ENCODE measurements at regions not wholly inside any gene's neighbourhood (a gene's known extent, or its start where the extent isn't known, plus 50 kb on each side); places are given as distances from the start of the nearest gene placed in this dataset.
A peak's percentile ranks its signal among the peaks of the same experiment; 100 is the strongest.

DNA sequence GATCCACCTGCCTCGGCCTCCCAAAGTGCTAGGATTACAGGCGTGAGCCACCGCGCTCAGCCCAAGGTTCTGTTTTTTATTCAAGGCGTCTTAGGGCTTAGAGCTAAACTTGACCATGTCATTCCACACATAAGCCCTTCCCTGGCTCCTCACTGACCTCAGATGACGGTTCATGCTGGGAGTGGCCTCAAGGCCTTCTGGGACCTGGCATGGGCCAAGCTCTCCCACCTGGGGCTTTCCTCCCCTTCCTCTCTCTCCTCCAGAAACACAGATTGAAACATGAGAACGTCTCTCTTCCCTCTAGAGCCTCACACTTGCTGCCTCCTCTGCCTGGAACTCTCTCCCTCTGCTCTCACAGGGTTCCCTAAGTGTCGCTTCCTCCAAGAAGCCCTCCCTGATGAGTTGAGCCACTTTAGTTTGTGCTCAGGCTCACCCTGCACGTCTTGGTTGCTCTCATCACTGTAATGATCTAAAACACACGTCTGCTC, 155.6 kb upstream of the IER5L start:
- DNase-seq (ENCODE audit: low read depth): no peak

DNA sequence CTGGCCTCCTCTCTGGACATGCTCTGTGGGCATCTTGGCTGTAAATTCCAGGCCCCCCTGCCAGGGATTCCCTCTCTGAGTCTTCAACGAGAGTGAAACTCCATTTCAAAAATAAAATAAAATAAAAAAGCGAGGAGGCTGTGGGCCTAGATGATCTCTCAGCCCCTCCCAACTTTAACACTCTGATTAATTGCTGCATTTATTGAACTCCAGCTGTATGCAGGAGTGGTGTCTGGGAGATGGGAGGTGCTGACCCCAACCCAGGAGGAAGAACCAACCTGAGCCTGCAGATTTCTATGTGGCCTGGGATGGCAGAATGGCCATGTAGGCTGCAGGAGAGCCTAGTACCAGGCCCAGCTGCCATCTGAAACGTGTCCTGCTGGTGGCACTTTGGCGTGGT, 154.5 kb upstream of the IER5L start:
- no peak for DNase-seq (ENCODE audit: low read depth)

DNA sequence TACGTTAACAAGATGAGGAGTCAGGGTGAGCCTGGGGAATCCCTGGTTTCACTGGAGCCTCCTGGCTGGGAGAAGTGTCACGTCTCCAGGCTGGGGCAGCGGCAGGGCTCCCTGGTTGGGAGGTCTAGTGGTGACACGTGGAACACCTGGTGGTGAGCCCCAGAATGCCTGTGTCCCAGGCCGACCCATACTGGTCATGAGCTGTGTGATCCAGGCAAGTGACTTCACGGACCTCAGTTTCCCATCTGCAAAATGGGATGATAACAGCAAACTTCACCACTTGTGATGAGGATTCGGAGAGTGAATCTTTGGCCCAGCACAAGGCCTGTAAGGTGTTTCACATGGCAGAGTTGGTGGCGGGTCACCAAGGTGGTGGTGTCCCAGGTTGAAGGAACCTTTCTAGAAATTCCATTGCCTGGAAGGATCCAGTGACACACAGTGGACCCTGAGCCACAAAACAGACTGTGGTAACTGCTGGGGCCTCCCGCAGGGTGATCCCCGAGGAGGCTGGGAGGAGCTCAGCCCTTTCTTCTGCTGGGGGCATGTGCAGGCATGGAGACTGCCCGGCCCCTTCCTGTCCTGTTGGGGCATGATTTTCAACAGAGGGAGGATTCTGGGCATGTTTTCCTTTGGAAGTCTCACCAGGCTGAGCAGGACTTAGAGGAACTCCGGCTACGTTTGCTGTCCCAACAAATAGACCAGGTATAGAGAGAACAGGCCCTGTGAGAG, 153.9 kb upstream of the IER5L start:
- no peak for DNase-seq (ENCODE audit: low read depth)

DNA sequence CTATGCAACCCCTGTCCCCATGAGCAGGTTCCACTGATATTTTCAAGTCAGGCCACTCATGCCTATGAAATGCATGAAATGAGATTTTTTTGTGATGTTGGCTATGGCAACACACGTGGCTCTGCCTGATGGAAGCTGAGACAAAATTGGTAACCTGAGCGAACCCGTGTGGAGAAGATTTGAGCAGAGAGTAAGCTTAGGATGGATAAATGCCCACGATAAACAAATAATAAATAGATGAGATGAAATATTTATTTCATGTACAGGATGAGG, 153.4 kb upstream of the IER5L start:
- DNase-seq (ENCODE audit: low read depth): no peak

DNA sequence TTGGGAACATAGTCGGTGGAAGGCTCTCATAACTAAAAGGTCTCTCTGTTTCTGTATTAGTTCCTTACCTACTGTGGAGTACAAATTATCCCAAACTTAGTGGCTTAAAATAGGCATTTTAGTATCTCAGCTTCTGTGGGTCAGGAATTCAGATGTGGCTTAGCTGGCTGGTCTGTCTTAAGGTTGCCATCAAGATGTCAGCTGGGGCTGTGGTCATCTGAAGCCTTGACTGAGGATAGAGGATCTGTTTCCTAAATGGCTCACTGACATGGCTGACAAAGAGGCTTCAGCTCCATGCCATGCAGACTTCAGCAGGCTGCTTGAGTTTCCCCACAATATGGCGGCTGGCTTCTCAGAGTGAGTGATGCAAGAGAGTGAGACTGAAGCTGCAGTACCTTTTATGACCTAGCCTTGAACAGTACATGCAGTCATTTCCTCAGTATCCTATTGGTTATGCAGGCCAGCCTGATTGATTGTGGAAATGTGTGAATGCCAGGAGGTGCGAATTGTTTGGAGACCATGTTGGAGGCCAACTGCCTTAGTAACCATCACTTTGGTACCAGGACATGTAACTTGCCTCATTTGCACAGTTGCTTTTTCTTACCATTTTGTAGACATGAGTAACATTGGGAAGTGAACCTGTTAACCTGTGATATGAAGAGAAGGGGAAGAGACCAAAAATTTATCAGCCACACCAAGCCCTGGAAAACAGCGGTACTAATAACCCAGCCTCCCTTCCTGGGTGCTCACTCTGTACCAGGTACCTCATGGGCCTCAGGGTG, 152.8 kb upstream of the IER5L start:
- peak; percentile 57 for DNase-seq (ENCODE audit: low read depth)

DNA sequence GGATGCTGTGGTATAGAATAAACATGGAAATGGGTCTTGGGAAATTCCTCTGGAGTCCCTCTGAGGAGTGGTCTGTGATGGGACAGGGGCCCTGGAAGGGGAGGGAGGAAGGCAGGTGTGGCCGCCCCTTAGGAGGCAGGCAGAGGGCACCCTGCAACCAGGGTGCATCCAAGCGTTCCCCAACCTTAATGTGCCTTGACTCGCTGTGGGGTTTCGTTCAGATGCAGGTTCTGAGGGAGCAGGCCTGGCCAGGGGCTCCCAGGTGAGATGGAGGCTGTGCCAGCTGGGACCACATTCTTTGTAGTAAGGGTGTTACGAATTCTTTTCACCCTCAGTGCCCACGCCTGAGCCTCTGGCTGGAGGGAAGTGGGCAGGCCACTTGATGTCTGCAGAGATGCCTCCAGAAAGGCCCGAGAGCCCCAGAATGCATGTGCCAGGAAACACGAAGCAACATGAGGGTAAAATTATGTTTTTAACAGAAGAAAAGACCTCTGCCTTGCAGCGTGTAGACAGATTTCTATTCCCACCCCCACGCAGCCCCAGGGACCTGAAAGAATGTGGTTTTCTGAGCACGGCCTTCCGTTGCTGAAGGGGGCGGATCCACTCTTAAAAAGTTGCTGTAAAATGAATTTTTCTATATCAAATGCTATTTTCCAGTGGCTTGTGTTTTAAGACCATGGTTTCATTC, 150.4 kb upstream of the IER5L start:
- DNase-seq (ENCODE audit: low read depth): no peak

DNA sequence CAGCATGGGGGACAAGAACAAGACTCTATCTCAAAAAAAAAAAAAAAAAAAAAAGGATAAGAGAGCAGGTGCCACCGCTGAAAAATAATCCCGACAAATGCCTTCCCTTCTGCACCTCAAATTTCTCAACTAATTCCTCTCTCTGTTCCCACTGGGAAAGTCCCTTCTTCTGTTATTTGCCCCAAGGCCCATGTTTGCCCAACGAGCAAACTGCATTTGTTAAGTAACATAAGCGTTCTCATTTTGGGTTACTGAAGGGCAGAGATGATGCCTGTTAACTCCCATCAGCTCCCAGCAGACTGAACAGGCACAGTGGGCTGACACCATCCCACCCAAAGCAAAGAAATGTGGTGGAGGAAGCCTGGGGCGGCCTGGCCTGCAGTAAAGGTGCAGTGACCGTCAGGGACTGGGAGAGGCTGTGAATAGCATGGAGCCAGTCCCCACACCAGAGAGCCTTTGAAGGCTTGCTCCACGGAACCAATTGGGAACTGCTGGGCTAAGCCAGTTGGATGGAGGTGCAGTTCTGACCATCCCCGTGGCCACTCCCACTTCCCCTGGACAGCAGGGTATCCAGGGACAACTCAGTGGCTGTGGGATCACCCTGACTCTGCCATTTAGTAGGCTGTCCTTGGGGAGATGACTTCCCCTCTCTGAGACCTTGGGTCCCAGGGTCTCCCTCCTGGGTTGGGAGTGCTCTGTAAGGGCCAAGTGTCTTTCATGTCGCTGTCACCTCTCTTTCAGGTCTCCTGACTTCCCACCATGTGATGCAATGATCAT, 149.7 kb upstream of the IER5L start:
- no peak for DNase-seq (ENCODE audit: low read depth)

DNA sequence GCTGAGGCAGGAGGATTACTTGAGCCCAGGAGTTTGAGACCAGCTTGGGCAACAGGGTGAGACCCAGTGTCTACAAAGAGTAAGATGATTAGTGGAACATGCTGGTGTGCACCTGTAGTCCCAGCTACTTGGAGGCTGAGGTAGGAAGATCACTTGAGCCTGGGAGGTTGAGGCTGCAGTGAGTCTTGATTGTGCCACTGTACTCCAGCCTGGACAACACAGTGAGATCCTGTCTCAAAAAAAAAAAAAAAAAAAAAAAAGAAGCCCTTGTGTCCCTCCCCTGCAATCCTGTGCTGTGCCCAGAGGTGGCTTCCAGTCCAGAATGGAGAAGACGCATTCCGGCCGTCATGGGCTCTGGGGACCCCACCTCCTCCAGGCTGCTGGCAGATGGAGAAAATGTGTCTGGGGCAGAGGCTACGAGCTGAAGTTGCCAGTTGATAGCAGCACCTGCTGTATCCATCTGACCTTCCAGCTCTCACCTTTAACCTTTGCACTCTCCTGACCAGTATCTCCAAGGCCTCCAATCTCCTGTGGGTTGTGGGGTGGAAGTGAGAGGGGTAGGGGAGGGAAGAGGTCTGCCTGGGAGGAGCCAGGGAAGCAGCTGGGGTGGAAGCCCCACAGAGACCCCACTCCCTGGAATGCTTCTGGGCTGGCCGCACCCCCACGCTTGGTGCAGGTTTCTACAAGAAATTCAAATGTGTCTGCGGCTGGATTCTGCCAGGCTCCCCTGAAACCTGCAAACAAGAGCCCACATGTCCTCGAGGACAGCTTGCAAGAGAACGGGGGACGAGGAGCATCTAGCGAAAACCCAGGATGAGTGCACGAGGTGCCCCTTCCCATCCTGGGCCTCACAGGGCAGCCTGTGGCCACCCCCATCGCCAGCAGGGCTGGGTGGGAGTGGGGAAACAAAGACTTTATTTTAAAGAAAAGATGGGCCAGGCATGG, 148.3 kb upstream of the IER5L start:
- no peak for DNase-seq (ENCODE audit: low read depth)

DNA sequence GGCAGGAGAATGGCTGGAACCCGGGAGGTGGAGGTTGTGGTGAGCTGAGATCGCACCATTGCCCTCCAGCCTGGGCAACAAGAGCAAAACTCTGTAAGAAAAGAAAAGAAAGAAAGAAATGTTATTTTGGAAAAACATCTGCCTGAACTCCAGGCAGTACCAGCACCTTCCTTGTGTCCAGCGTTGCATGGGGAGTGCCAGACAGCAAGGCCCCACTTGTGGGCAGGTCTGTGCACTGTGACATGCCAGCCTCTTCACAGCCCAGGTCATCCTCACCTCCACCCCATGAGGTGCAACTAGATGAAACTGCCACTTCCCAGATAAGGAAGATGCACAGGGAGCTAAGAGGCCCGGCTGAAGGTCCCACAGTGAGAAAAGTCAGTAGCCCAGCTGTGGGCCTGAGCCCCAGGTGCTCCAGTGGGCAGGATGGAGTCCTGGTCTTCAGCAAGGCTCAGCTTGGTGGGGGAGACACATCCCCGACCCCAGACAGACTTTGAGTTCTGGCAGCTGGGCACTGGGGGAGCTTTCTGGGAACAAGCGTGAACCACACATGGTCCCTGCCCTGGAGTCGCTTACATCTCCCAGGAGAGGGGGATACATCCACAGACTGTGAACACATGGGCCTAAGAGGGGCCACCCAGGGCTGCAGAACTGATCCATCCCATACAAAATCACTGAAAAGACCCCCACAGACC, 146.9 kb upstream of the IER5L start:
- no peak for DNase-seq (ENCODE audit: low read depth)

DNA sequence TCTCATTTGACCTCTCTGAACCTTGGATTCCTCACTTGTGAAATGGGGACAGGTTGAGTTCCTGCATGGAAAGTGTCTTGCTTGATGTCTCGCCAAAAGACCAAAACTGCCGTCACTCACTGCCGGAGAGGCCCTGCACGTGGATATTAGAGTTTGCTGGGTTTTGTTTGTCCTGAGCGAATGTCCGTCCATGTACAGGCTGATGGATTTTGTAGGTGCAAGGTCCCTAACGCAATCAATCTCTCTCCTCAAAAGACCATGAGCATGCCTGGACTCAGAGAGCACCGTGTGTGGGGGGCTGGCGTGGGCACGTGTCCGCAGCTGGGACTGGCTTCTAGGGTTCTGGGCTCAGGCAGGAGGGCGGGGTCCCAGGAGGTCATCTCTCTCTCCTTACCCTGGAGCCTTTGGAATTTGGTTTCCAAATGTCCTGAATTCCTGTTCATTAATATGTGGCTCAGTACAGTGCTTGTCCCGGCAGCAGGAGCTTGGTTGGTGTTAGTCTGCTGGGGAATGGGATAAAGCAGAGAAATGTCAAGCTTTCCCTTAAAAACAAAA, 146.0 kb upstream of the IER5L start:
- no peak for DNase-seq (ENCODE audit: low read depth)

DNA sequence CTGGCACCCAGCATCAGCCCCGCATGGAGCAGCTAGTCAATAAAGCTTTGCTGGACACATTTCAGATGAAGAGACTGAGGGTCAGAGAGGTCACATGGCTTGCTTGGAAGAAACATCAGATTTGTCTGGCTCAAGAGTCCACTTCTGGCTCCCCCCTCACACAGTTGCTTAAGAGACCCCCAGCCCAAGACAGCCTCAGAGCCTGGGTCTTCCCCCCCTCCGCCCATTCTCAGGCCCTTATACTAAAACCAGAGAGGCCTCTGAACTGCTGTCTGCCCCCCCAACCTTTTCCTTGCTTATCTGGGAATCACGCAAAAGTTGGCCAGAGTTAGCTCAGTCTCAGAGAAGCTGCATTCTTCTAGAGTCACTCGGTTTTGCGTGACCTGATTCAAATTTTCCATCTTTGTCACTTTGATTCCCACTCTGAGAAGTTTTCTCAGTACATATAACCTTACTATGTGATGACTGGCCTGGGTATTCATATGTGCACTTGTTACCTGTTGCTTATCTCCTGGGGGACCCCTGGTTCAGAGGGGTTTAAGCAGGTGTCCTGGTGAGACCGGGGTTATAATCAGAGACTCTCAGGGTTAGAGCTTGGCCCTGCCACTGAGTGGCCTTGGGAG, 145.4 kb upstream of the IER5L start:
- no peak for DNase-seq (ENCODE audit: low read depth)

DNA sequence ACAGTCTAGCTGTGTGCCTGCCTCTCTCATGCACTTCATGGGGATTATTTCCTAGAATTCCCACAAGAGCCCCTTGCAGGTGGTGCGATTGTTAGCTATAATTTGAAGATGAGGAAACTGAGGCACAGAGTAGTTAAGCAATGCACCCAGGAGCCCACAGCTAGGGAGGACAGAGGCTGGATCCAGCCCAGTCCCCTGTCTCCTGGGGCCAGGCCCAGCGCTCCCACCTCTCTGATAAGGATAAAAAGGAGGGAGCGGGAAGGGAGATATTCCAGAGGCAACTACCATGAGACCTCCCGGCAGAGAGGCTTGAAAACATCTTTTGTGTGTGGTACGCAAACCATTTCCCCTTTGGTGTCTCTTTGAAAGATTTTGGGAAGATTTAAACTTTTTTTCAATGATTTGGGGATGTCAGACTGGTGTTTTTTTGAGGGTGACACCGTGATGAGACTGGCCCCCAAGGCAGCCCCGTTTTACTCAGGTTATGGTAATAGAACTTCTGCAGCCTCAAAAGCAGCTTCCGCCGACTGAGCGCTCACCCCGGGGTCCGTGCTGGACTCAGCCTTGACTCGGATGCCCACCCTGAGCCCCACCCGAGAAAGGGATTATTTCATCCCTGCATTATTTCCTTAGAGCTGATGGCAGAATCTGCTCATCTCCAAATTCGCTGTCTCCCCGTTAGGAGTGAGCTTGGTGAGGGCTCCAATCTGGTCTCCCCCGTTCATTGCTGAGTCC, 144.7 kb upstream of the IER5L start:
- DNase-seq (ENCODE audit: low read depth): no peak

DNA sequence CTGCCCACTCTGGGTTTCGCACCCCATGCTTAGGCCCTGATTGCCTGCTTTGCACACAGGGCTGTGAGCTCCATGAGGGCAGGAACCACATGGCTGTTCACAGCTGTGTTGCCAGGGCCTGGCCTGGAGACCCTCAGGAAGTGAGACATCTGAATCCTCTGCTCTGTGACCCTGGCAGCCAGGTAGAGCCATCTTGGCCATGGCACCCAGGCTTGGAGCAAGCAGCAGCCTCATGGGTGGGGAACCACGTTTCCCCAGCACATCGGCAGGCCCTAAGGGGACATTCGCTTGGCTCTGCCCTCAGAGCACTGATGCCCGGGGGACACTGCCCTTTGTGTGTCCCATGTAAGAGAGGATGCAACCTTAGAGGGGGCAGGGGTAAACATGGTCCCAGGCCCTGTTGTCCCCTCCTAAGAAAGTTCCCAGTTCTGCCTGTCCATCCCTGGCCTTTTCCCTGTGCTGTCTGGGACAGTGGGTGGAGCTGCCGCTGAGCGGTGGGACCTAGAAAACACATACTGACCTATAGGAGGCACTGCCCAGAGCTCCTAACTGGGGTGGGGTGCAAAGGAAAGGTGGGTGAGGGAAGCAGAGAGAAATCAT, 144.1 kb upstream of the IER5L start:
- no peak for DNase-seq (ENCODE audit: low read depth)

DNA sequence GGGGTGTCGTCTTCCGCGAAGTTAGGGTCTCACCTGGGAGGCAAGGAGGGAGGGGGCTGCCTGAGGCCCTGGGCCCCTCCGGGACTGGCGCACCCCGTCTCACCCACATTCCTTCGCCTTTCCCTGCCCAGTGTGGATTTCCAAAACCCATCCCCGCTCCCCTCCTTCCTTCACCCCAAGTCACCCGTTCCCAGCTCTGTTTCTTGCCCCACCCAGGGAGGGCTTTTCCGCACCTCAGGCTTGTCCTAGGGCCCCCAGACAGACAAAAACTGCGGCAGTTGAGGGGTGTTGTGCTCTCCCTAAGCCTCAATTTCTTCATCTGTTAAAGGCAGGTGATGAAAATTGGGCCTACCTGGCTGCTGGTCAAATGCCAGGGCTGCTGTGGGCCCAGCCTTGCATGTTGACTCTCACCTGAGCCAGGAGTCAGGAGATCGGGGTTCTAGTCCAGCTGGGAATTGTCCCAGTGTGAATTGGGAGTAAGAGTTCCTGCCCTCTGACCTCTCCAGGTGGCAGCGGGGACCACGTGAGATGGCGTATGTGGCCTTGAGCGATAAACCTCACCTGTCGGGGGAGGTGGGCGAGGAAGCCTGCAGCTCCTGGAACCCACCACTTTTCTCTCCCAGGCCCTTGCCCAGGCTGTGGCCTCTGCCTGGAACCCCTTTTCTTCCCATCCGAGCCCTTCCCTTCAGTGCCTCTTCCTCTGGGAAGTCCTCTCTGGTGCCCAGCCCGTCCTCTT, 143.4 kb upstream of the IER5L start:
- DNase-seq (ENCODE audit: low read depth): no peak

DNA sequence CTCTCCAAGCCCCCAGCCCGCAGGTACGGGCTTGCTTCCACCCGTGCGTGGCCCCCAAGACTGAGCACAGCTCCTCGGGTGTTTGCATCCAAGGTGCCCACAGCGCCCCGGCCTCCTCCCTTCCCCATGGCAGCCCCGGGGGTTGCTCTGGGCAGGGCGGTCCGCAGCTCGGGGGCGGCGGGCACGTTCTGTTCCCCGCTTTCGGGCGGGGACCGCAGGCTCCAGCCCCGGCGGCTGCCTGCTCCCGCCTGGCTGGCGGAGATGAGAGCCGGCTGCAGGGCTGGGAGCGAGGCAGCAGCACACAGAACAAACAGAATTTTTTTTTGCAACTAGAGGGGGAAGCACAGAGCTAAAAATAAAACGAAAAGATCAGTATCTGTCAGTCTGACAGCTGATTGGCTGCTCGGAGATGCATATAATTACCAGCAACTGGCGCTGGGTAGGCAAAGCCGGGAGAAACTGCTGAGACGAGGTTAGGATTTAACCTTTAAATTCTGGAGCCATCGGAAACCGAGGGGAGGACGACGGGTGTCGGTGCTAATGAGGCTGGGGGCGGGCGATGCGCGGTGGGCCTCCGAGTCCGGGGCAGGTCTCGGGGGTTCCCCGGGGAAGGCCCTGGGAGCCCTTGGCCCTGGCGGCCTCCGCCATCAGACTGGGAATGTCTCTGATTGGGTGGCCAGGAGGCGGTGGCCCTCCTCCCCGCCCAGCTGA, 142.7 kb upstream of the IER5L start:
- DNase-seq (ENCODE audit: low read depth): peak; percentile 81

DNA sequence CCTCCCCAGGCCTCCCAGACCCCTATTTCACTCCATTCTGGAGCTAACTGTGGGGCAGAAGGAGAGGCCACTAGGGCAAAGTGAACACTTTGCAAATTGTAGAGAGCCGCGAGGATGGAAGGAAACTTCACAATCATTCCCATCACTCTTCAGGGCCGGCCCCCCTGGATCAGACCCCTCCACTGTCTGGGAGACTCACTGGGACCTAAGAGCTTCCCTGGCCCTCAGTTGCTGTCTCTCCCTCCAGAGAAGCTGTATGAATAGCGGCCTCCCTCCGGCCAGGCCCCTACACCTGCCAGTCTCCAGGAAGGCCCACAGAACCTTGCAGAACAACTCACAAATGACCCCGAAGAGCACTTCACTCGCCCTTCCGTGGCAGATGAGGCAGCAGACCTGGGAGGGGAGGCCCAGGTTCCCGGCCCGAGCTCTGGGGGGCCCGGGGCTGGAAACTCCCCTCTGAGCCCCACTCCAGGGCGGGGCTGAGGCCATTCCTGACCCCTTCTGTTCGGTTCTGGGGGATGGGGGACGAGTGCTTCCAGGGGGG, 141.9 kb upstream of the IER5L start:
- DNase-seq (ENCODE audit: low read depth): no peak

Data from myocyte (in vitro differentiated cells).